H1 (cell line): ENCODE measurements at regions not wholly inside any gene's neighbourhood (a gene's known extent, or its start where the extent isn't known, plus 50 kb on each side); places are given as distances from the start of the nearest gene placed in this dataset.
A peak's percentile ranks its signal among the peaks of the same experiment; 100 is the strongest.

Experiments
- CTCF ChIA-PET: fragments of 300-600 bp; sonication (Branson Sonifier 250); formaldehyde crosslinking; loops from one replicate; lab custom pipeline; 2021; ENCODE audit not compliant: partially characterized antibody; lab: Charles Lee
- POLR2A ChIA-PET: fragments of 300-600 bp; sonication (Branson Sonifier 250); formaldehyde crosslinking; loops from one replicate; lab custom pipeline; 2021; ENCODE audit warnings: inconsistent platforms; ENCODE audit not compliant: partially characterized antibody; lab: Charles Lee
- DNase-seq, 2 experiments: peaks; one replicate each; pipeline versions ENCODE4 v3.0.0 to v3.0.0-alpha.2; 2010 to 2022; ENCODE audit warnings: low spot score in 2 of 2, low read depth in 1 of 2, mixed read lengths in 1 of 2
- FAIRE-seq: peaks from 2 replicates; lab custom pipeline; 2011; peaks lifted over from hg19 to GRCh38; lab: Jason Lieb, UNC
- H2AFZ ChIP-seq: 2 replicates; pipeline ENCODE4 v1.8.1; 2012; ENCODE audit warnings: low read length, inconsistent platforms
- H2AK5ac ChIP-seq: 2 replicates; pipeline ENCODE4 v1.6.1; 2013; ENCODE audit warnings: low read depth, low read length
- H2BK120ac ChIP-seq: replicated peaks from 2 replicates; pipeline ENCODE3; 2013; ENCODE audit warnings: low read depth, low read length, inconsistent platforms
- H2BK12ac ChIP-seq: 2 replicates; pipeline ENCODE4 v1.6.1; 2013; ENCODE audit warnings: low read depth, low read length
- H2BK15ac ChIP-seq: 2 replicates; pipeline ENCODE4 v1.6.1; 2013; ENCODE audit warnings: low read length
- H2BK20ac ChIP-seq: 2 replicates; pipeline ENCODE4 v1.6.1; 2013; ENCODE audit warnings: low read length
- H2BK5ac ChIP-seq: 2 replicates; pipeline ENCODE4 v1.6.1; 2013; ENCODE audit warnings: low read depth, low read length
- H3K14ac ChIP-seq: 2 replicates; pipeline ENCODE4 v1.6.1; 2013; ENCODE audit warnings: inconsistent platforms; ENCODE audit not compliant: insufficient read length
- H3K18ac ChIP-seq: 2 replicates; pipeline ENCODE4 v1.6.1; 2013; ENCODE audit warnings: low read length; ENCODE audit errors: extremely low read depth
- H3K23ac ChIP-seq: 2 replicates; pipeline ENCODE4 v1.6.1; 2013; ENCODE audit warnings: inconsistent platforms; ENCODE audit not compliant: insufficient read length
- H3K23me2 ChIP-seq: 2 replicates; pipeline ENCODE4 v1.6.1; 2013; ENCODE audit warnings: low read depth, low read length
- H3K27ac ChIP-seq: 2 replicates; pipeline ENCODE4 v1.6.1; 2011; ENCODE audit warnings: low read depth, low read length, inconsistent platforms
- H3K27me3 ChIP-seq, 4 experiments: replicated peaks in 1 of 4; 1 replicate in 1 of 4; 2 replicates in 3 of 4; pipeline versions ENCODE4 v1.6.1 to v1.8.1; 2011 to 2013; ENCODE audit warnings: low read length in 3 of 4, mild to moderate bottlenecking in 3 of 4, inconsistent platforms in 2 of 4, mixed read lengths in 2 of 4, moderate library complexity in 1 of 4; ENCODE audit not compliant: control insufficient read depth in 3 of 4, insufficient read depth in 3 of 4; ENCODE audit errors: extremely low read depth in 1 of 4
- H3K36me3 ChIP-seq, 4 experiments: 2 replicates each; pipeline versions ENCODE4 v1.6.1 to v1.8.1; 2011 to 2013; ENCODE audit warnings: mild to moderate bottlenecking in 4 of 4, low read length in 3 of 4, moderate library complexity in 2 of 4, control low read depth in 1 of 4, inconsistent platforms in 1 of 4; ENCODE audit not compliant: insufficient read depth in 4 of 4, control insufficient read depth in 2 of 4
- H3K4ac ChIP-seq: replicated peaks from 2 replicates; pipeline ENCODE3; 2013; ENCODE audit warnings: low read length, low read depth, mixed read lengths, inconsistent platforms; ENCODE audit not compliant: insufficient read length
- H3K4me1 ChIP-seq, 4 experiments: replicated peaks in 1 of 4; 1 replicate in 1 of 4; 2 replicates in 3 of 4; pipeline versions ENCODE4 v1.6.1 to v1.8.1; 2011 to 2013; ENCODE audit warnings: low read length in 3 of 4, inconsistent platforms in 2 of 4, mixed read lengths in 1 of 4; ENCODE audit not compliant: insufficient read depth in 4 of 4, control insufficient read depth in 3 of 4
- H3K4me2 ChIP-seq, 2 experiments: 2 replicates each; pipeline versions ENCODE4 v1.6.1 to v1.8.1; 2011 to 2013; ENCODE audit warnings: low read depth in 2 of 2, low read length in 2 of 2, control low read depth in 1 of 2, inconsistent platforms in 1 of 2, mild to moderate bottlenecking in 1 of 2; ENCODE audit not compliant: insufficient read depth in 1 of 2
- H3K4me3 ChIP-seq, 4 experiments: fragments of 200-600, 300-600 bp in 1 of 4; sonication (generic), shearing (Covaris generic), sonication (Bioruptor Twin) in 1 of 4; 2 replicates each; pipeline versions ENCODE4 v1.5.1 to v1.8.1; 2011 to 2016; ENCODE audit warnings: low read length in 4 of 4, low read depth in 3 of 4, control low read depth in 2 of 4, inconsistent platforms in 2 of 4, mild to moderate bottlenecking in 2 of 4, mixed read lengths in 1 of 4, moderate library complexity in 1 of 4; ENCODE audit not compliant: insufficient read depth in 2 of 4; ENCODE audit errors: extremely low read depth in 1 of 4
- H3K56ac ChIP-seq: replicated peaks from 2 replicates; pipeline ENCODE3; 2013; ENCODE audit warnings: low read depth, mild to moderate bottlenecking, mixed read lengths, low read length, inconsistent platforms; ENCODE audit not compliant: insufficient read length
- H3K79me1 ChIP-seq: 2 replicates; pipeline ENCODE4 v1.6.1; 2013; ENCODE audit warnings: low read depth, low read length, control low read depth
- H3K79me2 ChIP-seq, 2 experiments: 2 replicates each; pipeline versions ENCODE4 v1.6.1 to v1.8.1; 2012 to 2013; ENCODE audit warnings: low read length in 2 of 2, mild to moderate bottlenecking in 2 of 2, inconsistent platforms in 1 of 2; ENCODE audit not compliant: insufficient read depth in 2 of 2, control insufficient read depth in 1 of 2
- H3K9ac ChIP-seq, 4 experiments: replicated peaks in 1 of 4; 1 replicate in 1 of 4; 2 replicates in 3 of 4; pipeline versions ENCODE4 v1.6.1 to v1.8.1; 2011 to 2013; ENCODE audit warnings: low read depth in 3 of 4, low read length in 3 of 4, control low read depth in 2 of 4, mild to moderate bottlenecking in 2 of 4, moderate library complexity in 2 of 4, inconsistent platforms in 1 of 4; ENCODE audit errors: extremely low read depth in 1 of 4
- H3K9me3 ChIP-seq, 2 experiments: 2 replicates each; pipeline versions ENCODE4 v1.6.1 to v1.8.1; 2012 to 2013; ENCODE audit warnings: mild to moderate bottlenecking in 2 of 2, moderate library complexity in 2 of 2, control low read depth in 1 of 2, inconsistent platforms in 1 of 2, low read depth in 1 of 2, low read length in 1 of 2, mixed read lengths in 1 of 2; ENCODE audit not compliant: insufficient read depth in 2 of 2
- H4K20me1 ChIP-seq, 2 experiments: replicated peaks in 1 of 2; 2 replicates each; pipeline versions ENCODE3 to v1.8.1; 2011 to 2013; ENCODE audit warnings: inconsistent platforms in 2 of 2, low read length in 2 of 2, mild to moderate bottlenecking in 1 of 2; ENCODE audit not compliant: insufficient read depth in 2 of 2, control insufficient read depth in 1 of 2
- H4K5ac ChIP-seq: 2 replicates; pipeline ENCODE4 v1.6.1; 2013; ENCODE audit warnings: low read length, low read depth, mixed read lengths, inconsistent platforms; ENCODE audit not compliant: insufficient read length
- H4K8ac ChIP-seq: 2 replicates; pipeline ENCODE4 v1.8.0; 2013; ENCODE audit warnings: mild to moderate bottlenecking, moderate library complexity, low read length, inconsistent platforms; ENCODE audit not compliant: insufficient read depth; ENCODE audit errors: extremely low read depth
- H4K91ac ChIP-seq: replicated peaks from 2 replicates; pipeline ENCODE3; 2013; ENCODE audit warnings: low read length, mixed read lengths, inconsistent platforms; ENCODE audit not compliant: insufficient read length
- CHD7 ChIP-seq: fragments of 300-600 bp; sonication (generic); IDR thresholded peaks from 2 replicates; pipeline ENCODE4 v1.7.1; 2012; ENCODE audit warnings: low read length, moderate library complexity, mild to moderate bottlenecking, inconsistent platforms; ENCODE audit not compliant: insufficient replicate concordance
- WGBS, 2 experiments: shearing (Covaris generic) in 1 of 2; methylation state at CpG; one replicate each; pipeline versions ENCODE4 v1.1.6 to v1.1.7; 2013 to 2015; ENCODE audit warnings: low lambda C conversion rate in 2 of 2, mixed read lengths in 2 of 2, inconsistent platforms in 1 of 2, low coverage in 1 of 2, missing lambda C conversion rate in 1 of 2; ENCODE audit not compliant: insufficient replicate concordance in 2 of 2, insufficient coverage in 1 of 2, insufficient read length in 1 of 2; ENCODE audit errors: extremely low coverage in 1 of 2, missing lambda C conversion rate in 1 of 2; 5-methylcytosine and 5-hydroxymethylcytosine counted together

DNA sequence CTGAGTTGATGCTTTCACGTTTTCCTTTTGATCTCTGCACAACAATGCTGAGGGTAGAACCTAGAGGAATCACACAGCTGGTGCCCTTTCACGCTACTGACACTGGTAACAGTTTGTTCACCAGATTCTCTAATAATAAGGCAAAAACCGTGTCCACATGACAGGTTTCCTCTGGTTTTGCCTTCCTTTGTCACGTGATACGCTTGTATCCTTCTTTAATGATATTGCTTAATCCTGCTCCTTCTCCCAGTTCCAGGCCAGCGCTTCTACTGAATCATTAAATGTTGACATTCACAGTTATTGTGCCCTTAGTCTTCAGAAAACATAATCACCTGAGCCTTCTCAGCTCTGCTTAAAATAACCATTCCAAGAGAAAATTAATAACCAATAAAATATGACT lies 978.2 kb upstream of the NCAM2 start:
- no peak overlapping the region for H2AK5ac ChIP-seq
- H3K4ac ChIP-seq: no peak overlapping the region
- H4K8ac ChIP-seq: no peak overlapping the region
- peaks cover 0 to 13% (median 2%) of the 10 kb centered on the region in 4 experiments; a peak in 2 of 7 replicates for H3K4me1 ChIP-seq
- no peaks in the 10 kb centered on the region for H4K20me1 ChIP-seq
- no peak overlapping the region for H3K23ac ChIP-seq
- H3K56ac ChIP-seq: no peak overlapping the region
- H3K18ac ChIP-seq: no peak overlapping the region
- no peaks in the 10 kb centered on the region for H3K9me3 ChIP-seq
- H3K27me3 ChIP-seq: no peaks in the 10 kb centered on the region
- H3K23me2 ChIP-seq: no peaks in the 10 kb centered on the region
- FAIRE-seq (no peak), DNase-seq (no peak)
- H2BK12ac ChIP-seq: no peak overlapping the region
- no peaks in the 10 kb centered on the region for H3K79me2 ChIP-seq
- no peak overlapping the region for H3K27ac ChIP-seq
- H4K91ac ChIP-seq: no peak overlapping the region
- POLR2A ChIA-PET: no interaction called here
- H2AFZ ChIP-seq: 0 out of 2 replicates have a peak overlapping the region, but pooled peaks have one; percentile 89
- CTCF ChIA-PET: no interaction called here
- H4K5ac ChIP-seq: no peak overlapping the region
- H2BK5ac ChIP-seq: no peak overlapping the region
- no peak overlapping the region for H3K4me3 ChIP-seq
- no peak overlapping the region for H3K9ac ChIP-seq
- H3K36me3 ChIP-seq: no peaks in the 10 kb centered on the region
- no peak overlapping the region for H2BK20ac ChIP-seq
- no peak overlapping the region for H2BK120ac ChIP-seq
- no peak overlapping the region for H3K14ac ChIP-seq
- H2BK15ac ChIP-seq: no peak overlapping the region
- H3K4me2 ChIP-seq: no peak overlapping the region
- WGBS, 2 experiments: 81% methylated on average over 6 of the region's 6 CpGs; no CpG with 5 or more reads in 1 of the 2 experiments
- no peaks in the 10 kb centered on the region for H3K79me1 ChIP-seq
- TF ChIP-seq CHD7: no peak
